Nucleus accumbens (tissue), 56 donors: ENCODE measurements at regions not wholly inside any gene's neighbourhood (a gene's known extent, or its start where the extent isn't known, plus 50 kb on each side); places are given as distances from the start of the nearest gene placed in this dataset.
"Not testable (repeated sequence)": the region's sequence is repeated elsewhere in the genome, so short reads cannot be mapped to it uniquely, and the experiment has no call there.

Experiments
- DNase-seq, 56 donors: peaks; one replicate each; lab custom pipeline; 2025; lab: John Stamatoyannopoulos, UW

GRCh38 chr6:110539277-110540019, 63.0 kb upstream of the SLC22A16 start:
- DNase-seq: not testable (repeated sequence)

GRCh38 chr6:110538416-110539160, 62.2 kb upstream of the SLC22A16 start:
- no peak for DNase-seq

DNA sequence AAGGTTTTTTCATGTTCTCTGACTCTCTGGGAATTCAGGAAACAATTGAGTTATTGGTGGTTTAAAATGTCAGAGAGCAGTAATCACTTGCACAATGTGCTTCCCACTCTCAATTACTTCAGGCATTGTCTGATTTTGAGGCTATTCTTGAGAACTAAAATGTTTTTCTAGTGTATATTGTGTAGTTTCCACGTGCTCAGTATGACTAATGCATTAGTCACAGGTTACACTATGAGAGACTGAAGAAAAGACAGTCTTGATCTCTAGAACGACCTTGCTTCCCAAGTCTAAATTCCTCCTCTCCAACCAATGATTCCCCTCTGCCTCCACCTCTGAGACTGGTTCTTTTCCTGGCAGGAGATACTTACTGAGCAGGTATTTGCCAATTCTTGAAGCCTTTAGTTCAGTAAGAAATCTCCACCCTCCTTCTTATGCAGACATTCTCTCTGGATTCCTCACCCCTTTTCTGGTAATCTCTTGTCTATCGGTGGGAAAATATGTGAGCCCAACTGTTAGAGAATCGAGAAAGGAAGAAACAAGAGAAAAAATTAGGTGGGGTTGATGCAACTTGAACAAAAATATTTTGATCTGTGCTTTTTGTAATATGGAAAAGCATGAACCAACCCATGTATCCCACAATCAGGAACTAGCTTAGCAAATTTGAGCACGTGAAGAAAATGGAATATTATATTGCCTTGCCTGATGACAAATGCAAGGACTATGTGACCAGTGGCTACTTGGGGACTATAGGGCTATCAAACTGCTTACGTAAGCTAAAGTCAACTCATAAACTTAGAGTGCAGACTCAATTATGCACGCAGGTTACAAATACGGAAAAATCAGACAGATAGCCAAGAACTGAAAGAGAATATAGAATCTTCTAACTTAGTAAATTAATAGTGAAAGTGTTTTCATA, 61.1 kb upstream of the SLC22A16 start:
- DNase-seq: peak in 1 of 56 donors; percentile 32

DNA sequence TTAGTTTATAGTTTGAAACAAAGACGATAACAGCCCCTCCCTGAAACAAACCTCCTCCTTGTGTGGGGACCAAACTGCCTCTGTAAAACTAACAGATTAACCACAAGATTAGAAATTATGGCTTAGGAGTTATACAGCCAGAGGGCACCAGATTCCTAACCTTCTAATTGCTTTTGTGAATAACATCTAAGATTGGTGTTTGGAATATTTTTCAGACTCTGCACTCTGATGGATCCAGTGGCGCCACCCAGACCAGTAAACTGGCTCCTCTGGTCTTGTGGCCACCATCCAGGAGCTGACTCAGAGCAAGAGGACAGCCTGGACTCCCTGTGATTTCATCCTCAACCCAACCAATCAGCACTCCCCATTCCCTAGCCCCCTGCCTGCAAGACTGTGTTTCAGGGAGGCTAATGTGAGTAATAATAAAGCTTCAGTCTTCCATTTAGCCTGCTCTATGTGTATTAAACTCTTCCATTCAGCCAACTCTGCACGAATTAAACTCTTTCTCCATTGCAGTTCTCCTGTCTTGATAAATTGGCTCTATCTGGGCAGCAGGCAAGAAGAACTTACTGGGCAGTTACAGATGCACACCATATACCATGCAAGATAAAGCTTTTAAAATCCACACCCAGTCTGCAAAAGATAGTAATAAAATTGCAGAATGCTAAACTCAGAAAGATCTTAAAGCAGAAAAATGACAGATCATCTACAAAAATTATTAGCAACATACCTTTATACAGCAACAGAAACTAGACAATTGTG, 58.5 kb upstream of the SLC22A16 start:
- peak in 52 of 56 donors; percentile 40 to 93 (median 80) for DNase-seq

DNA sequence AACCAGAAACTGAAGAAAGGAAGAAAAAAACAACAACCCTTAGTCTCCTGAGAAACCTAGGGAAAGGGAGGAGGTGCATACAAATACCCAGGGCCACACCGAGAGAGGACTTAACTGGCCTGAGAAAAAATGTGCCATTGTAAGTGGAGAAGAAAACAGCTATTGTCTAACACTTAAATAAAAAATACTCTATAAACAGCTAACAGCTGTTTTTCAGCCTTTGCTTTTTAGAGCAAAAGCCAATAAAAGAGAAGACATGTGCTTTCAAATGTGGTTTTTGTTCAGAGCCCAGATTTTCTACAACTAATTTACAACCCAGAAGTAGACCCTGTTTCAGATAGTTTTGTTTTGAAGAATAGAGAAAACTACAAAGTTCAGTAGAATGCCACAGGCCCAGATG, 56.0 kb upstream of the SLC22A16 start:
- peak in 3 of 56 donors; percentile 29 to 37 (median 30) for DNase-seq

DNA sequence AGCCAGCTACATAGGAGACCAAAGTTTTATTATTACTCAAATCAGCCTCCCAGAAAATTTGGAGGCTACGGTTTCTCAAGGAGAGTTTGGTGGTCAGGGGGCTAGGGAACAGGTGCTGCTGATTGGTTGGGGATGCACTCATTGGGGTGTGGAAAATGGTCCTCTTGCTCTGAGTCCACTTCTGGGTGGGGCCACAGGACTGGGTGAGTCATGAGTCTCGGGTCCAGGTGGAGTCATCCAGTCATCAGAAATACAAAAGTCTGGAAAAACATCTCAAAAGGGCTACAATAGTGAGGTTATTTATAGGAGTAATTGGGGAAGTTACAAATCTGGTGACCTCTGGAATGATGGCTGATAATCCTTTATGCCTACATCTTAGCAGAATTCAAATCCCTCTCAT, 54.3 kb upstream of the SLC22A16 start:
- no peak for DNase-seq

- DNase-seq: no peak
These were observed 53.5 kb upstream of the SLC22A16 start for GRCh38 chr6:110529907-110530306.

DNA sequence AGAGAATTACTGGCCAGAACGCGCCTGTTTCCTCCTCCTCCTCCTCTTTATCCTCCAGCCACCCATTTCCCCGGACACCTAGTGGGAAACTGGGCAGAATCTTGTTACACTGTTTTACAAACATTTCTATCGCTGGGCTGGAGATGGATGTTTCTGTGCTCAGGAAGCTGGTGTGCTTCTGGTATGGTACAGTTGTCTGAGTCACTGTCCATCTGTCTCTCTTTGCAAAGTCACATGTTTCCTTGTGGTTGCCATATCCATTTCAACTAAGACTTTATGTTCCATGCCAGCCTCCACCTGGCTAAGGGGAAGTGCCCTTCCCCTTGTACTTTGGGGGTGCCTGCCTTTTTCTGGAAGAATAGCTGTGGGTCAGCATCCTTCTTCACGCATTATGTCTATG, 52.9 kb upstream of the SLC22A16 start:
- no peak for DNase-seq

GRCh38 chr6:110528930-110529325, 52.5 kb upstream of the SLC22A16 start:
- DNase-seq: no peak

DNA sequence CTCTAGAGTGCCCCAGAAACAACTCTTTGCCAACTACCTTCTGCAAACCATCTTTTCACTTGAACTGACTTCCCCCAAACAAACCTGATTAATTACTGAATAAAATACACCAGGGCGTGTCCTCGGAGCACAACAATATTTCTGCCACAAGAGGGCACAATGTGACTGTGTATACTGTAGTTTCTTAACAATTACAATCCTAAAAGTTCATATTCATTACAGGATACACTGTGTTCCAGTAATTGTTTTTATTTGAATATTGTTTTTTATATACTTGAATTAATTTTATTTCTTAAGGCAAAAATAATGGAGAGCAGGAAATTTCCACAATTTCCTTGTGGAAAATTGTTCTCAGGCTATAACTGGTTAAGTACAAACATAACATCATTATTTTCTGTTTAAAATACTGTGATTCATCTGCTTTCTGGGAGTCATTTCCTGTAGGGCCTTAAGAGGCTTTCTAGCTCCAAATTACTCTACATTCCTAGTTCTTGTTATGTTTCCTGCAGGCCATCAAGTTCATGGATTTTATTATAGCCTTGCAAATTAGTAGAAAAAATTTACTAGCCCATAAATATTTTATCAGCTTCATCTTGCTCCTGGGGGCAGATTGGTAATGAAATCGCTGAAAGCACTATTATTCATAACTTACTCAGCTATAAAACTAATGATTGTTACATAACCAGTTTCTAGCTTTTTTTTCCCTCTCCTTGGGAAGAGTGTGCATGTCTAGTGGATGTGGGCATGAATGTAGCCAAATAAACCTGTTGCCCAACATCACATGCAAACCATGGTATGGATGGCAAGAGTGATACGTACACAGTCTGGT, 51.9 kb upstream of the SLC22A16 start:
- peak in 22 of 56 donors; percentile 7 to 70 (median 30) for DNase-seq

GRCh38 chr6:110527516-110527915, 51.1 kb upstream of the SLC22A16 start:
- DNase-seq: no peak

DNA sequence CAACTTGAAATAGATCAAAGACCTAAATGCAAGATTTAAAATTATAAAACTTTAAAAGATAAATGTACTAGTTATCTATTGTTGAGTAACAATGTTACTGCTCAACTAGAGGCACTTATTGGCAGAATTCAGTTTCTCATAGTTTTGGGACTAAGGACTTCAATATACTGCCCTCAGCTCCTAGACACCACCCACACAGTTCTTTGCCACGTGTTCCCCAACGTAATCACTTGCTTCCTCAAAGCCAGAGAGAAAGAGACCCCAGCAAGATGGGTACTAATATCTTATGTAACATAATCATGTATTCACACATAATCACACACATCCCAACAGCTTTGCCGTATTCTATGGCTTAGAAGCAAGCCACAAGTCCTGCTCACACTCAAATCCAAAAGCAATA, 50.3 kb upstream of the SLC22A16 start:
- no peak for DNase-seq
